HepG2 (cell line): ENCODE measurements at regions not wholly inside any gene's neighbourhood (a gene's known extent, or its start where the extent isn't known, plus 50 kb on each side); places are given as distances from the start of the nearest gene placed in this dataset.

Experiments
- ATAC-seq: fragments of 200-7000 bp; cut with Tn5 transposase; 3 replicates; pipeline ENCODE4 v1.9.1; 2020; ENCODE audit warnings: mild to moderate bottlenecking, moderate library complexity
- BruUV-seq: library from RNA; stranded (reverse); fragments of 400-500 nt; replicated peaks from 2 replicates; lab custom pipeline; 2021; lab: Mats Ljungman, UMichigan
- CTCF ChIA-PET: fragments of 300-600 bp; formaldehyde crosslinking; extraction: SDS; loops from one replicate; lab custom pipeline; 2021; ENCODE audit warnings: low total read pairs, inconsistent platforms, low intra/inter-chr PET ratio; lab: Yijun Ruan, JAX
- POLR2A ChIA-PET: fragments of 350-600 bp; sonication (Branson Sonifier 250); formaldehyde crosslinking; loops from one replicate; lab custom pipeline; 2020; ENCODE audit warnings: antibody characterized with exemption, inconsistent platforms; lab: Yijun Ruan, JAX
- DNase-seq: peaks from one replicate; pipeline ENCODE4 v3.0.0-alpha.2; 2015; ENCODE audit warnings: low spot score
- FAIRE-seq: peaks from 3 replicates; lab custom pipeline; 2011; peaks lifted over from hg19 to GRCh38; lab: Jason Lieb, UNC
- H2AFZ ChIP-seq: one replicate; pipeline ENCODE4 v1.6.1; 2011; ENCODE audit warnings: low read length, inconsistent platforms
- H3K27ac ChIP-seq: fragments of 300-600 bp; 3 replicates; pipeline ENCODE4 v1.8.0; 2011; ENCODE audit warnings: mixed run types, mild to moderate bottlenecking, mixed read lengths, low read length, inconsistent platforms; ENCODE audit not compliant: insufficient read depth; ENCODE audit errors: extremely low read length
- H3K27me3 ChIP-seq, 2 experiments: fragments of 200-600 bp in 1 of 2; 2 replicates in 1 of 2; 3 replicates in 1 of 2; pipeline versions ENCODE4 v1.6.0 to v1.8.0; 2011; ENCODE audit warnings: low read length in 2 of 2, mild to moderate bottlenecking in 2 of 2, moderate library complexity in 2 of 2, inconsistent platforms in 1 of 2; ENCODE audit not compliant: insufficient read depth in 2 of 2, control insufficient read depth in 1 of 2
- H3K36me3 ChIP-seq, 2 experiments: fragments of 200-600 bp in 1 of 2; replicated peaks in 1 of 2; 2 replicates in 1 of 2; 3 replicates in 1 of 2; pipeline versions ENCODE4 v1.5.1 to v1.8.0; 2011; ENCODE audit warnings: low read length in 2 of 2, inconsistent platforms in 1 of 2; ENCODE audit not compliant: insufficient read depth in 2 of 2, control insufficient read depth in 1 of 2
- H3K4me1 ChIP-seq: 2 replicates; pipeline ENCODE4 v1.5.1; 2012; ENCODE audit warnings: low read length, inconsistent platforms; ENCODE audit not compliant: insufficient read depth
- H3K4me2 ChIP-seq: 2 replicates; pipeline ENCODE4 v1.6.0; 2011; ENCODE audit warnings: low read depth, low read length, inconsistent platforms
- H3K4me3 ChIP-seq, 3 experiments: fragments of 200-600 bp in 1 of 3; sonication (generic), shearing (Covaris generic) in 1 of 3; replicated peaks in 1 of 3; 2 replicates each; pipeline ENCODE4 v1.5.1; 2011 to 2016; ENCODE audit warnings: low read length in 3 of 3, inconsistent platforms in 2 of 3, low read depth in 2 of 3, mild to moderate bottlenecking in 2 of 3, control low read depth in 1 of 3, mixed read lengths in 1 of 3; ENCODE audit not compliant: insufficient read depth in 1 of 3
- H3K79me2 ChIP-seq: one replicate; pipeline ENCODE4 v1.6.1; 2011; ENCODE audit warnings: low read length, inconsistent platforms; ENCODE audit not compliant: insufficient read depth
- H3K9ac ChIP-seq: 2 replicates; pipeline ENCODE4 v1.6.0; 2011; ENCODE audit warnings: mild to moderate bottlenecking, low read depth, low read length, inconsistent platforms; ENCODE audit not compliant: insufficient read depth
- H3K9me3 ChIP-seq: 2 replicates; pipeline ENCODE4 v1.5.1; 2012; ENCODE audit warnings: mild to moderate bottlenecking, low read length
- H4K20me1 ChIP-seq: 2 replicates; pipeline ENCODE4 v1.6.0; 2011; ENCODE audit warnings: inconsistent platforms, mild to moderate bottlenecking, low read length, moderate library complexity; ENCODE audit not compliant: insufficient read depth
- ATF7-NPFF ChIP-seq: sonication (generic); formaldehyde crosslinking; IDR thresholded peaks from 2 replicates; pipeline ENCODE4 v1.8.1; 2023; ENCODE audit warnings: mild to moderate bottlenecking, low read depth, missing genetic modification reagents, moderate library complexity
- EP300 ChIP-seq, 3 experiments: sonication (generic) in 1 of 3; formaldehyde crosslinking in 1 of 3; IDR thresholded peaks; 2 replicates each; pipeline versions ENCODE4 v1.5.1 to v1.6.1; 2011 to 2020; ENCODE audit warnings: low read depth in 2 of 3, low read length in 2 of 3, borderline replicate concordance in 1 of 3, improper control_type of control experiment in 1 of 3, mild to moderate bottlenecking in 1 of 3, missing genetic modification reagents in 1 of 3, moderate library complexity in 1 of 3
- FLYWCH1 ChIP-seq: sonication (generic); formaldehyde crosslinking; IDR thresholded peaks from 2 replicates; pipeline ENCODE4 v1.8.1; 2023; ENCODE audit warnings: mild to moderate bottlenecking, missing genetic modification reagents
- HCFC1 ChIP-seq: fragments of 150-350 bp; IDR thresholded peaks from 2 replicates; pipeline ENCODE4 v1.6.1; 2014; ENCODE audit warnings: low read depth, low read length
- HHEX ChIP-seq: IDR thresholded peaks from 2 replicates; pipeline ENCODE4 v1.6.1; 2016; ENCODE audit warnings: control low read depth
- MAFF ChIP-seq: IDR thresholded peaks from 2 replicates; pipeline ENCODE4 v1.6.1; 2011; ENCODE audit warnings: low read depth, low read length, improper control_type of control experiment
- MIER3 ChIP-seq: IDR thresholded peaks from 2 replicates; pipeline ENCODE4 v1.6.1; 2016; ENCODE audit warnings: missing compliant biosample characterization, borderline replicate concordance
- MZF1 ChIP-seq: sonication (generic); formaldehyde crosslinking; IDR thresholded peaks from 2 replicates; pipeline ENCODE4 v1.8.1; 2023; ENCODE audit warnings: mild to moderate bottlenecking, missing genetic modification reagents, borderline replicate concordance
- PBX2 ChIP-seq: IDR thresholded peaks from 2 replicates; pipeline ENCODE4 v1.6.1; 2016; ENCODE audit warnings: control low read depth
- REPIN1 ChIP-seq: sonication (generic); formaldehyde crosslinking; IDR thresholded peaks from 2 replicates; pipeline ENCODE4 v1.8.0; 2022; ENCODE audit warnings: missing genetic modification reagents, low read depth, mild to moderate bottlenecking, borderline replicate concordance
- RFXANK ChIP-seq: IDR thresholded peaks from 2 replicates; pipeline ENCODE4 v1.6.1; 2016
- ZIK1 ChIP-seq: sonication (generic); formaldehyde crosslinking; IDR thresholded peaks from 2 replicates; pipeline ENCODE4 v1.5.0; 2020; ENCODE audit warnings: mild to moderate bottlenecking, low read depth, missing genetic modification reagents, borderline replicate concordance
- ZNF350 ChIP-seq: sonication (generic); formaldehyde crosslinking; IDR thresholded peaks from 2 replicates; pipeline ENCODE4 v1.4.0; 2020; ENCODE audit warnings: mild to moderate bottlenecking, low read depth, missing genetic modification reagents, borderline replicate concordance
- ZNF782 ChIP-seq: sonication (generic); formaldehyde crosslinking; IDR thresholded peaks from 2 replicates; pipeline ENCODE4 v1.4.0; 2020; ENCODE audit warnings: missing genetic modification reagents, mild to moderate bottlenecking, borderline replicate concordance
- ZNF792 ChIP-seq: IDR thresholded peaks from 2 replicates; pipeline ENCODE4 v1.6.1; 2016
- ZSCAN22 ChIP-seq: sonication (generic); formaldehyde crosslinking; IDR thresholded peaks from 2 replicates; pipeline ENCODE4 v1.4.0; 2020; ENCODE audit warnings: mild to moderate bottlenecking, missing genetic modification reagents
- WGBS: methylation state at CpG from one replicate; pipeline ENCODE4 v1.1.6; 2017; ENCODE audit warnings: low lambda C conversion rate; 5-methylcytosine and 5-hydroxymethylcytosine counted together
- in situ Hi-C: cut with HindIII; loops from 2 replicates; pipeline ENCODE4 v1.10.0; 2017; ENCODE audit warnings: low pct_unique_long_range_greater_than_20kb; ENCODE audit not compliant: extremely low pct_ligation_motif_present
- intact Hi-C: fragments of 100-400 bp; cut with micrococcal nuclease; formaldehyde crosslinking; loops from one replicate; pipeline ENCODE4 v1.10.0; 2022; ENCODE audit not compliant: unreplicated experiment
- TF ChIP-seq, protein P1 (sequence below): sonication (generic); formaldehyde crosslinking; IDR thresholded peaks from 2 replicates; pipeline ENCODE4 v1.5.1; 2020; ENCODE audit warnings: mild to moderate bottlenecking, missing genetic modification reagents, borderline replicate concordance

GRCh38 chr3:68056556-68056955 is 402.1 kb upstream of the SUCLG2 start:
- Histone ChIP-seq H3K4me2 (no peak overlapping the region), H4K20me1 (no peaks in the 10 kb centered on the region), H3K27me3 (no peaks in the 10 kb centered on the region), H3K4me1 (no peaks in the 10 kb centered on the region), H3K9ac (no peak overlapping the region), H3K79me2 (no peaks in the 10 kb centered on the region), H3K9me3 (no peaks in the 10 kb centered on the region), H3K27ac (no peak overlapping the region), H2AFZ (no peak overlapping the region), H3K4me3 (no peak overlapping the region), H3K36me3 (no peaks in the 10 kb centered on the region)
- no peak for DNase-seq
- no TSS peak for BruUV-seq
- TF ChIP-seq HCFC1: no peak
- CTCF ChIA-PET: no interaction called here
- intact Hi-C loops (no loop called here), in situ Hi-C loops (no loop called here)
- FAIRE-seq: no peak
- no peak for ATAC-seq
- POLR2A ChIA-PET: no interaction called here
- WGBS: 0% methylated on average over 2 of the region's 2 CpGs

- Histone ChIP-seq H3K79me2 (no peaks in the 10 kb centered on the region), H3K27me3 (no peaks in the 10 kb centered on the region), H3K27ac (no peak overlapping the region), H3K9me3 (no peaks in the 10 kb centered on the region), H3K36me3 (no peaks in the 10 kb centered on the region), H3K4me1 (no peaks in the 10 kb centered on the region), H3K9ac (no peak overlapping the region), H3K4me3 (no peak overlapping the region), H4K20me1 (no peaks in the 10 kb centered on the region), H3K4me2 (no peak overlapping the region), H2AFZ (no peak overlapping the region)
- intact Hi-C loops: no loop called here
- ChIA-PET POLR2A (no interaction called here), CTCF (no interaction called here)
- ATAC-seq (no peak), DNase-seq (no peak), FAIRE-seq (no peak)
- 43% methylated on average over 4 of the region's 4 CpGs for WGBS
- no TSS peak for BruUV-seq
- in situ Hi-C loops: no loop called here
- no peak for TF ChIP-seq ZSCAN22 (CRISPR knock-in tag)
- TF ChIP-seq, protein P1, sequence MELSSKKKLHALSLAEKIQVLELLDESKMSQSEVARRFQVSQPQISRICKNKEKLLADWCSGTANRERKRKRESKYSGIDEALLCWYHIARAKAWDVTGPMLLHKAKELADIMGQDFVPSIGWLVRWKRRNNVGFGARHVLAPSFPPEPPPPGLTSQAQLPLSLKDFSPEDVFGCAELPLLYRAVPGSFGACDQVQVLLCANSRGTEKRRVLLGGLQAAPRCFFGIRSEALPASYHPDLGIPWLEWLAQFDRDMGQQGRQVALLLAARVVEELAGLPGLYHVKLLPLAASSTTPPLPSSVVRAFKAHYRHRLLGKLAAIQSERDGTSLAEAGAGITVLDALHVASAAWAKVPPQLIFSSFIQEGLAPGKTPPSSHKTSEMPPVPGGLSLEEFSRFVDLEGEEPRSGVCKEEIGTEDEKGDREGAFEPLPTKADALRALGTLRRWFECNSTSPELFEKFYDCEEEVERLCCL (CRISPR knock-in tag): no peak
- no peak for TF ChIP-seq ZIK1
- no peak for TF ChIP-seq ZNF792
- no peak for TF ChIP-seq MAFF
- TF ChIP-seq ZNF350 (CRISPR knock-in tag): no peak
- TF ChIP-seq EP300 (IDR thresholded peaks at IDR 0.05; ENCODE audit: low read depth in 2 of 2, low read length in 2 of 2): no peak
- TF ChIP-seq EP300 (CRISPR knock-in tag; IDR thresholded peaks at IDR 0.05; ENCODE audit: borderline replicate concordance): no peak
- no peak for TF ChIP-seq MZF1 (CRISPR knock-in tag)
- no peak for TF ChIP-seq MIER3
- no peak for TF ChIP-seq ZNF782 (CRISPR knock-in tag)
- TF ChIP-seq ATF7-NPFF (CRISPR knock-in tag): no peak
- TF ChIP-seq PBX2 (CRISPR knock-in tag): no peak
- TF ChIP-seq RFXANK: no peak
- TF ChIP-seq HHEX: no peak
- TF ChIP-seq REPIN1 (CRISPR knock-in tag): no peak
- TF ChIP-seq FLYWCH1 (CRISPR knock-in tag): no peak
These were observed 400.8 kb upstream of the SUCLG2 start for GRCh38 chr3:68055215-68055614.
